ENCODE measurements at regions not wholly inside any gene's neighbourhood (a gene's known extent, or its start where the extent isn't known, plus 50 kb on each side); places are given as distances from the start of the nearest gene placed in this dataset.
"Not testable (repeated sequence)": the region's sequence is repeated elsewhere in the genome, so short reads cannot be mapped to it uniquely, and the experiment has no call there.

DNA sequence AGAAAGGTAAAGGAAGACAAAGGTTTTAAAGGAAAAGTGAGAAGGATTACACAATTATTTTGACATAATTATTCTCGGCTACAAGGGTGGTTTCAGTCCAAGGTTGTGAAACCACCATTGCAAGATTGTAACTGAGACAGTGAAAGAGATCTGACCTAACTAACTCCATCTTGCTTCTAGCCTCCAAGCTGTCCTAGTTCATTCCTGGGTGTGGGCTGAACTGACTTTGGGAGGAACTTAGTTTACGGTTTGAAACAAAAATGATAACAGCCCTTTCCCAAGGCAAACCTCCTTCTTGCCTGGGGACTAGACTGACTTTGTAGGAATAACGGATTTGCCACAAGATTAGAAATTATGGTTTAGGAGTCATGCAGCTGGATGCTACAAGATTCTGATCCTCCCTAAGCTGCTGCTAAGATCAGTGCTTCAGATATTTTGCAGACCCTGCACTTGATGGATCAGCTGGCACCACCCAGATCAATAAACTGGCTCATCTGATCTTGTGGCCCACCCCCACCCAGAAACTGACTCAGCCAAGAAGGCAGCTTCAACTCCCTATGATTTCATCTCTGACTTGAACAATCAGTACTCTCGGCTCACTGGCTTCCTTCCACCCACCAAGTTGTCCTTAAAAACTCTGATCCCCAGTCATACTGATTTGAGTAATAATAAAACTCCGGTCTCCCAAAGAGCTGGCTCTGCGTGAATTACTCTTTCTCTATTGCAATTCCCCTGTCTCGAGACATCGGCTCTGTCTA is 57.7 kb upstream of the AADACL2 start:
- WGBS (ENCODE audit: insufficient coverage) = 80% methylated on average over 1 of the region's 8 CpGs
- H3K9me3 ChIP-seq (replicated peaks; ENCODE audit: control insufficient read depth, low read depth, low read length) = no peaks in the 10 kb centered on the region
- H3K36me3 ChIP-seq (ENCODE audit: control insufficient read depth, insufficient read depth, low read length) = no peaks in the 10 kb centered on the region
- no peaks in the 10 kb centered on the region for H3K27me3 ChIP-seq (ENCODE audit: control insufficient read depth, insufficient read depth, low read length)
- no peak overlapping the region for H3K27ac ChIP-seq (ENCODE audit: low read length)
- DNase-seq = no peak
- H3K4me3 ChIP-seq (ENCODE audit: low read length) = no peak overlapping the region
- no peaks in the 10 kb centered on the region for H3K4me1 ChIP-seq (ENCODE audit: control insufficient read depth, insufficient read depth, low read length)

DNA sequence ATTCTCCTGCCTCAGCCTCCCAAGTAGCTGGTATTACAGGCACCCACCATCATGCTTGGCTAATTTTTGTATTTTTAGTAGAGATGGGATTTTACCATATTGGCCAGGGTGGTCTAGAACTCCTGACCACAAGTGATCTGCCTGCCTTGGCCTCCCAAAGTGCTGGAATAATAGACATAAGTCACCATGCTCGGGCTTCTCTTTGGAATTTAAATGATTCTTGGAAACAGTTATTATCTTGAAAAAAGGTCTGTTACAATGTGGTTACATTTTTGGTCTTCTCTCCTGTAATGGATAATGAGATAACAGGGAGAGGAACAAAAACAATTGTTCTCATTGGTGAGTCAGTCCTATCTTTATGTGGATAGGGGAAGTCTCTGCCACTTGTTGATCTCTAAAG is 59.8 kb upstream of the AADACL2 start:
- H3K27ac ChIP-seq (ENCODE audit: low read length) = no peak overlapping the region
- no peak for DNase-seq
- no CpG with 5 or more reads among the region's 1 CpG for WGBS (ENCODE audit: insufficient coverage)
- no peaks in the 10 kb centered on the region for H3K9me3 ChIP-seq (replicated peaks; ENCODE audit: control insufficient read depth, low read depth, low read length)
- H3K4me1 ChIP-seq (ENCODE audit: control insufficient read depth, insufficient read depth, low read length) = no peaks in the 10 kb centered on the region
- no peaks in the 10 kb centered on the region for H3K27me3 ChIP-seq (ENCODE audit: control insufficient read depth, insufficient read depth, low read length)
- no peak overlapping the region for H3K4me3 ChIP-seq (ENCODE audit: low read length)
- H3K36me3 ChIP-seq (ENCODE audit: control insufficient read depth, insufficient read depth, low read length) = no peaks in the 10 kb centered on the region

DNA sequence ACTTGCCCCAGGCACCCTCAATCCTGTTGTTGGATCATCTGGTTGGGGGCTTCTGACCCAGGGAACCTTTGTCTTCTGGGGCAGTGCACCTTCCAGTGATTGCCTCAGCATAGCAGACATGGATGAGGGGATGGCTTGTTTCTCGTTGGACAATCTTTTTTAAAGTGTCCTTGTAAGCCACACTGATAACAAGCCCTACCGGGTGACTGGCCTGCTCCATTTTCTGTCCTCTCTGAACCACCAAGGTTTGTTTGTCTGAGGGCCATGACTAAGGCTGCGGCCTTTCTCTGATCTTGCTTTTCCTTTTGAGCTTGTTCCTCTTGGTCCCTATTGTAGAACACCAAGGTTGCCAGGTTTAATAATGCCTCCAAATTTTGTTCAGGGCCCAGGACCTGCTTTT is 66.0 kb upstream of the AADACL2 start:
- WGBS (ENCODE audit: insufficient coverage) = 80% methylated on average over 1 of the region's 3 CpGs
- H3K4me3 ChIP-seq (ENCODE audit: low read length); H3K27ac ChIP-seq (ENCODE audit: low read length); H3K9me3 ChIP-seq (replicated peaks; ENCODE audit: control insufficient read depth, low read depth, low read length); H3K4me1 ChIP-seq (ENCODE audit: control insufficient read depth, insufficient read depth, low read length); DNase-seq; H3K36me3 ChIP-seq (ENCODE audit: control insufficient read depth, insufficient read depth, low read length); H3K27me3 ChIP-seq (ENCODE audit: control insufficient read depth, insufficient read depth, low read length): not testable (repeated sequence)

DNA sequence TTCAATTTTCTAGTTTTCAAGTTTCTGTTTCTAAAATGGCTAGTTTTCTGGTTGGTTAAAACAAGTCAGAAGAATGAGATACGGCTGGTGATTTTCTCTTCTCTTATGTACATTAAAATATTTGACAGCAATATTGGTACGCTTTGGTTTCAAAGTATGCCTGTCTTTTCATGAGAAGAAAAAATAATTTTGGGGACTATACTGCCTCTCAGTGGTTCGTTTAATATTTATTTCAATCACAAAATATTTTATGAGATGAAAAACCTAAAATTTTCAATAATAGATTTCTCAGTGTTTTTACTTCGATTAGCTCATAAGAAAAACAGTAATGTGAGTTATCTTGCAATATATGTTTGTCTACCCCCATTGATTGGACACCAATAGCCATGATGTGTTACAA is 72.8 kb upstream of the AADACL2 start:
- Histone ChIP-seq H3K27ac (ENCODE audit: low read length) (no peak overlapping the region), H3K9me3 (replicated peaks; ENCODE audit: control insufficient read depth, low read depth, low read length) (no peaks in the 10 kb centered on the region), H3K27me3 (ENCODE audit: control insufficient read depth, insufficient read depth, low read length) (no peaks in the 10 kb centered on the region), H3K4me1 (ENCODE audit: control insufficient read depth, insufficient read depth, low read length) (no peaks in the 10 kb centered on the region), H3K36me3 (ENCODE audit: control insufficient read depth, insufficient read depth, low read length) (no peaks in the 10 kb centered on the region), H3K4me3 (ENCODE audit: low read length) (no peak overlapping the region)
- no CpG with 5 or more reads among the region's 4 CpGs for WGBS (ENCODE audit: insufficient coverage)
- DNase-seq = peak; percentile 55

DNA sequence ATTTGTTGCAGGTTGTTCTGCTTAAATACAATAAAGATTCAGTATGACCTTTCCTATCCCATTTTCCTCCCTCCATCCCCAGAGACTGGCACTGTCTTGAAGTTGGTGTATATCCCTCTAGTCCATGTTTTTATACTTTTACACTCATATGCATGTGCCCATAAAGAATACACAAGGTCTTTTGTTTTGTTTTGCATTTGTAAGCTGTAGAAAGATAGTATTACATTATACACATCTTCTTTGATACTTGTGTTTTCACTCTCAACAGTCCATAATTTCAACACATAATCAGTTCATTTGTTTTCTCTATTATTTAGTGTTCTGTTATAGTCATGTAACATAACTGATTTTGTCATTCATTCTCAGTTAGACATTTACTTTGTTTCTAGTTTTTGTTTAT is 88.7 kb upstream of the AADACL2 start:
- DNase-seq = no peak
- Histone ChIP-seq H3K4me3 (ENCODE audit: low read length) (no peak overlapping the region), H3K36me3 (ENCODE audit: control insufficient read depth, insufficient read depth, low read length) (no peaks in the 10 kb centered on the region), H3K9me3 (replicated peaks; ENCODE audit: control insufficient read depth, low read depth, low read length) (no peaks in the 10 kb centered on the region), H3K4me1 (ENCODE audit: control insufficient read depth, insufficient read depth, low read length) (peaks cover 2% of the 10 kb centered on the region), H3K27me3 (ENCODE audit: control insufficient read depth, insufficient read depth, low read length) (no peaks in the 10 kb centered on the region), H3K27ac (ENCODE audit: low read length) (no peak overlapping the region)

DNA sequence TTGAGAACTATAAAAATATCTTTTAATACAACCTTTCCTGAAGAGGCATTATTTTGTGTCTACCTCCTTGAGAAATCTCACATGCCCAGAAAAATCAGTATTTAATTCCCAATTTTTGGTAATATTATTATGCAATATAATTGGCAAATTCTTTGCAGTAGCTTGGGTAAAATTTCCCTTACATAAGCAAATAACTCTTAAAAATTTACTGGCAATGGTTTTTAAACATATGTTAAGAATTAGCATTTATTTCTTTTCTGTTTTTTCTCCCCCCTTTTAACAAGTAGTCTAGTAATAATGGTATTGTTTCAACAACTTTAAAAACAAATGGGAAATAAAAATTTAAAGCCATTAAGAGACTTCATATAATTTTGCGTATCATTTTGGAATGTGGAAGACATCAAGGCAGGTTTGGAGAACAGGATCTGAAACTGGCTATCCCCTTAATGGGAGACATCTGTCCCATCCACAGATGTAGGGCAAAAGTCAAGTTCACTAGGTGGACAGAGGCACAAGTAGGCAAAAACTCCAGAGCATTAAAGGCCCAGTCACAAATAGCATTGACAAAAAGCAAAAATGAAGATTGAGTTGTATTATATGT is 89.6 kb upstream of the AADACL2 start:
- peak; percentile 58 for DNase-seq
- no peak overlapping the region for H3K27ac ChIP-seq (ENCODE audit: low read length)
- WGBS (ENCODE audit: insufficient coverage) = no CpG with 5 or more reads among the region's 1 CpG
- H3K27me3 ChIP-seq (ENCODE audit: control insufficient read depth, insufficient read depth, low read length) = no peaks in the 10 kb centered on the region
- H3K4me3 ChIP-seq (ENCODE audit: low read length) = no peak overlapping the region
- peaks cover 10% of the 10 kb centered on the region for H3K4me1 ChIP-seq (ENCODE audit: control insufficient read depth, insufficient read depth, low read length)
- no peaks in the 10 kb centered on the region for H3K36me3 ChIP-seq (ENCODE audit: control insufficient read depth, insufficient read depth, low read length)
- H3K9me3 ChIP-seq (replicated peaks; ENCODE audit: control insufficient read depth, low read depth, low read length) = no peaks in the 10 kb centered on the region

DNA sequence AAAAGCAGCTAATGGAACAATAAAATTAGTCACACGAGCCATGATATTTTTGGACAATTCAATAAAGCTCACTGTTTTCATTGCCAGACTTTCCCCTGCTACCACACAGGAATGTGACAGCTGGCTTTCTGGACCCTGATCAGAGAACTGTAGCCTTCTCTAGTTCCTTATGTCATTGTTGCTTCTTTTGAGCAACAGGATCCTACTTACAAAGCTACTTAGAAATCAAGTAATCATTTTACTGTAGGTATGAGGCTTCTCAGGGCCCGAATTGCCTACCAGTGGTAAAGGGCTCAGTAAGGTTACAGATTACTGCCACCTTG is 94.3 kb upstream of the AADACL2 start:
- Histone ChIP-seq H3K4me1 (ENCODE audit: control insufficient read depth, insufficient read depth, low read length) (peaks cover 14% of the 10 kb centered on the region), H3K36me3 (ENCODE audit: control insufficient read depth, insufficient read depth, low read length) (no peaks in the 10 kb centered on the region), H3K4me3 (ENCODE audit: low read length) (no peak overlapping the region), H3K9me3 (replicated peaks; ENCODE audit: control insufficient read depth, low read depth, low read length) (no peaks in the 10 kb centered on the region), H3K27me3 (ENCODE audit: control insufficient read depth, insufficient read depth, low read length) (no peaks in the 10 kb centered on the region), H3K27ac (ENCODE audit: low read length) (peak overlapping the region; percentile 66)
- DNase-seq = peak; percentile 77
- WGBS (ENCODE audit: insufficient coverage) = 60% methylated on average over 1 of the region's 2 CpGs

DNA sequence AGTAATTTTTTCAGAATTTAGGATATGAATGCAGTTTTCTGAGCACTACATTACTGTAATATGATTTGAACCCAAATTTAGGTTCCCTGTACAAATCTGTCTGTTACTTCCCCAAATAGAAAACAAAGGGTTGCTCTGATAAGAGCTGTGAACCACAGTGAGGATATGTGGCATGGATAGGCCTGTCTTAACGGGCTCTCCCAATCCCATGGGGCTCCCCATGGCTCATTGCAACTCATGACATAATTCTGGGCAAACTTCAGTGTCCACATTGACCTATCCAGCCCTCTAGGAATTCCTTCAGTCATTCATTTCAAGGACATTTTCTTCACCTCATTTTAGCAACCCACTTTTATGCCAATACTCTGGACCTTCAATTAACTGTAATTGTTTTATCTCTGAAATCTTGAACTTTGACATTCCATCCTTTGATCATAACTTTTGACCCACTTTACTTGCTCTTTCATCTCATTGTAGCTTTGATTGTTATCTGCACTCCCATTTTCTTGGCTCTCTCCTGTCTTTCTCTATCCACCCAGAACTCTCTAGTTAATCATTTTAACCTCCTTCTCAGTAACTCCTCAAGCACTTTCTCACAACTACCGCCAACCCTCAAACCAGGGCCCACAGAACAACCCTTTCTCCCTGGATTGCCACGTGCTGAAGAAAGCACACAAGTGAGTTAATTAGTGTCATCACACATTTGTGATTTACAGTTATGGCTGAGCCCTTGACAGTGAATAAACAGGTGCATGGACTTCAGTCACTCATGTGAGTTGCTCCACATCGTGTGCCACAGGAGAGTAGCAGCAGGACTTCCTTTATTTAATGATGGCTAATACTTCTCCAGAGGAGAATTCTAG is 94.9 kb upstream of the AADACL2 start:
- H3K27ac ChIP-seq (ENCODE audit: low read length) = peak overlapping the region; percentile 66
- WGBS (ENCODE audit: insufficient coverage) = 43% methylated on average over 2 of the region's 4 CpGs

DNA sequence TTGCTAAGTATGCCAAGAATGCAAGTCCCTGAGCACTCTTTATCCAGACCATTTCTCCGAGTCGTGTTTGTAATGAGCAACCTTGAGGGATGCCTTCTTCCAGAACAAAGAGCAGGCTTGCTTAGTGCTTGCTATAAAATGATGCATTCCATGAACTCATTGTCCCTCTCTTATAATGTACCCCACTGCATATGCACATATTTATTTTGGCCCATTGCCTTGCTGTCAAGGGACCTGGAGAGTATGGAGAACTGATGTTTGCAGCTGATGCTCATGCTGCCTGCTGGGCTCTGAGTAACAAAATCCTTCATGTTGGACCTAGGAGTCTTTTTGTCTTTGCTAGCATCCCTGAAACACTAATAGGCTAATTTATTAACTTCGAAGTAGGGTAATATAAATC is 97.8 kb upstream of the AADACL2 start:
- Histone ChIP-seq H3K27ac (ENCODE audit: low read length) (no peak overlapping the region), H3K4me1 (ENCODE audit: control insufficient read depth, insufficient read depth, low read length) (peaks cover 15% of the 10 kb centered on the region), H3K9me3 (replicated peaks; ENCODE audit: control insufficient read depth, low read depth, low read length) (no peaks in the 10 kb centered on the region), H3K27me3 (ENCODE audit: control insufficient read depth, insufficient read depth, low read length) (no peaks in the 10 kb centered on the region), H3K36me3 (ENCODE audit: control insufficient read depth, insufficient read depth, low read length) (no peaks in the 10 kb centered on the region), H3K4me3 (ENCODE audit: low read length) (no peak overlapping the region)
- no peak for DNase-seq
- no CpG with 5 or more reads among the region's 3 CpGs for WGBS (ENCODE audit: insufficient coverage)

More for the DNA sequence above, 94.9 kb upstream of the AADACL2 start:
- H3K4me3 ChIP-seq (ENCODE audit: low read length) = no peak overlapping the region
- H3K4me1 ChIP-seq (ENCODE audit: control insufficient read depth, insufficient read depth, low read length) = peaks cover 14% of the 10 kb centered on the region
- no peak for DNase-seq
- H3K9me3 ChIP-seq (replicated peaks; ENCODE audit: control insufficient read depth, low read depth, low read length) = no peaks in the 10 kb centered on the region
- no peaks in the 10 kb centered on the region for H3K36me3 ChIP-seq (ENCODE audit: control insufficient read depth, insufficient read depth, low read length)
- H3K27me3 ChIP-seq (ENCODE audit: control insufficient read depth, insufficient read depth, low read length) = no peaks in the 10 kb centered on the region

DNA sequence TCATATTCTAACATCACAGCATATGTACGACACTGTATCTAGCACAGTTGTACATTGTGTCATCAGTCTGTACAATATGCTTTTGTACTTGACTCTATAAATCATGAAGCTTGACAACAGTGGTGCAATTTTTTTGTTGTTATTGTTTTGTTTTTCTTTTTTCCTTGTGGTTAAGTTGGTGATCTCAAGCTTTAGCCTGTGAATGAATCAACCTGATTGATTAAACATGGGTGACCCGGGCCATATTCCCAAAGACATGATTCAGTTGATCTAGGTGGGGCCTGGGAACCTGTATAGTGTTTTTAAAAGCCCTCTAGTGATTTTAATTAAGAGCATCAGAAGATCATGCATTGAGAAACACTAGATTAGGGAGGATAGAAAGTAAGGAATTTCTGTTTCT is 101.8 kb upstream of the AADACL2 start:
- Histone ChIP-seq H3K36me3 (ENCODE audit: control insufficient read depth, insufficient read depth, low read length) (no peaks in the 10 kb centered on the region), H3K27me3 (ENCODE audit: control insufficient read depth, insufficient read depth, low read length) (no peaks in the 10 kb centered on the region), H3K4me3 (ENCODE audit: low read length) (no peak overlapping the region), H3K9me3 (replicated peaks; ENCODE audit: control insufficient read depth, low read depth, low read length) (no peaks in the 10 kb centered on the region), H3K4me1 (ENCODE audit: control insufficient read depth, insufficient read depth, low read length) (peaks cover 3% of the 10 kb centered on the region), H3K27ac (ENCODE audit: low read length) (peak overlapping the region; percentile 75)
- WGBS (ENCODE audit: insufficient coverage) = 71% methylated on average over 1 of the region's 2 CpGs
- no peak for DNase-seq
